H1 (cell line): ENCODE measurements at regions not wholly inside any gene's neighbourhood (a gene's known extent, or its start where the extent isn't known, plus 50 kb on each side); places are given as distances from the start of the nearest gene placed in this dataset.
"Not testable (repeated sequence)": the region's sequence is repeated elsewhere in the genome, so short reads cannot be mapped to it uniquely, and the experiment has no call there.

Experiments used
- CTCF ChIA-PET: fragments of 300-600 bp; sonication (Branson Sonifier 250); formaldehyde crosslinking; loops from one replicate; lab custom pipeline; 2021; ENCODE audit not compliant: partially characterized antibody; lab: Charles Lee
- POLR2A ChIA-PET: fragments of 300-600 bp; sonication (Branson Sonifier 250); formaldehyde crosslinking; loops from one replicate; lab custom pipeline; 2021; ENCODE audit warnings: inconsistent platforms; ENCODE audit not compliant: partially characterized antibody; lab: Charles Lee
- DNase-seq, 2 experiments: peaks; one replicate each; pipeline versions ENCODE4 v3.0.0 to v3.0.0-alpha.2; 2010 to 2022; ENCODE audit warnings: low spot score in 2 of 2, low read depth in 1 of 2, mixed read lengths in 1 of 2
- FAIRE-seq: peaks from 2 replicates; lab custom pipeline; 2011; peaks lifted over from hg19 to GRCh38; lab: Jason Lieb, UNC
- H2AFZ ChIP-seq: 2 replicates; pipeline ENCODE4 v1.8.1; 2012; ENCODE audit warnings: low read length, inconsistent platforms
- H2AK5ac ChIP-seq: 2 replicates; pipeline ENCODE4 v1.6.1; 2013; ENCODE audit warnings: low read depth, low read length
- H2BK120ac ChIP-seq: replicated peaks from 2 replicates; pipeline ENCODE3; 2013; ENCODE audit warnings: low read depth, low read length, inconsistent platforms
- H2BK12ac ChIP-seq: 2 replicates; pipeline ENCODE4 v1.6.1; 2013; ENCODE audit warnings: low read depth, low read length
- H2BK15ac ChIP-seq: 2 replicates; pipeline ENCODE4 v1.6.1; 2013; ENCODE audit warnings: low read length
- H2BK20ac ChIP-seq: 2 replicates; pipeline ENCODE4 v1.6.1; 2013; ENCODE audit warnings: low read length
- H2BK5ac ChIP-seq: 2 replicates; pipeline ENCODE4 v1.6.1; 2013; ENCODE audit warnings: low read depth, low read length
- H3K14ac ChIP-seq: 2 replicates; pipeline ENCODE4 v1.6.1; 2013; ENCODE audit warnings: inconsistent platforms; ENCODE audit not compliant: insufficient read length
- H3K18ac ChIP-seq: 2 replicates; pipeline ENCODE4 v1.6.1; 2013; ENCODE audit warnings: low read length; ENCODE audit errors: extremely low read depth
- H3K23ac ChIP-seq: 2 replicates; pipeline ENCODE4 v1.6.1; 2013; ENCODE audit warnings: inconsistent platforms; ENCODE audit not compliant: insufficient read length
- H3K23me2 ChIP-seq: 2 replicates; pipeline ENCODE4 v1.6.1; 2013; ENCODE audit warnings: low read depth, low read length
- H3K27ac ChIP-seq: 2 replicates; pipeline ENCODE4 v1.6.1; 2011; ENCODE audit warnings: low read depth, low read length, inconsistent platforms
- H3K27me3 ChIP-seq, 4 experiments: replicated peaks in 1 of 4; 1 replicate in 1 of 4; 2 replicates in 3 of 4; pipeline versions ENCODE4 v1.6.1 to v1.8.1; 2011 to 2013; ENCODE audit warnings: low read length in 3 of 4, mild to moderate bottlenecking in 3 of 4, inconsistent platforms in 2 of 4, mixed read lengths in 2 of 4, moderate library complexity in 1 of 4; ENCODE audit not compliant: control insufficient read depth in 3 of 4, insufficient read depth in 3 of 4; ENCODE audit errors: extremely low read depth in 1 of 4
- H3K36me3 ChIP-seq, 4 experiments: 2 replicates each; pipeline versions ENCODE4 v1.6.1 to v1.8.1; 2011 to 2013; ENCODE audit warnings: mild to moderate bottlenecking in 4 of 4, low read length in 3 of 4, moderate library complexity in 2 of 4, control low read depth in 1 of 4, inconsistent platforms in 1 of 4; ENCODE audit not compliant: insufficient read depth in 4 of 4, control insufficient read depth in 2 of 4
- H3K4ac ChIP-seq: replicated peaks from 2 replicates; pipeline ENCODE3; 2013; ENCODE audit warnings: low read length, low read depth, mixed read lengths, inconsistent platforms; ENCODE audit not compliant: insufficient read length
- H3K4me1 ChIP-seq, 4 experiments: replicated peaks in 1 of 4; 1 replicate in 1 of 4; 2 replicates in 3 of 4; pipeline versions ENCODE4 v1.6.1 to v1.8.1; 2011 to 2013; ENCODE audit warnings: low read length in 3 of 4, inconsistent platforms in 2 of 4, mixed read lengths in 1 of 4; ENCODE audit not compliant: insufficient read depth in 4 of 4, control insufficient read depth in 3 of 4
- H3K4me2 ChIP-seq, 2 experiments: 2 replicates each; pipeline versions ENCODE4 v1.6.1 to v1.8.1; 2011 to 2013; ENCODE audit warnings: low read depth in 2 of 2, low read length in 2 of 2, control low read depth in 1 of 2, inconsistent platforms in 1 of 2, mild to moderate bottlenecking in 1 of 2; ENCODE audit not compliant: insufficient read depth in 1 of 2
- H3K4me3 ChIP-seq, 4 experiments: fragments of 200-600, 300-600 bp in 1 of 4; sonication (generic), shearing (Covaris generic), sonication (Bioruptor Twin) in 1 of 4; 2 replicates each; pipeline versions ENCODE4 v1.5.1 to v1.8.1; 2011 to 2016; ENCODE audit warnings: low read length in 4 of 4, low read depth in 3 of 4, control low read depth in 2 of 4, inconsistent platforms in 2 of 4, mild to moderate bottlenecking in 2 of 4, mixed read lengths in 1 of 4, moderate library complexity in 1 of 4; ENCODE audit not compliant: insufficient read depth in 2 of 4; ENCODE audit errors: extremely low read depth in 1 of 4
- H3K56ac ChIP-seq: replicated peaks from 2 replicates; pipeline ENCODE3; 2013; ENCODE audit warnings: low read depth, mild to moderate bottlenecking, mixed read lengths, low read length, inconsistent platforms; ENCODE audit not compliant: insufficient read length
- H3K79me1 ChIP-seq: 2 replicates; pipeline ENCODE4 v1.6.1; 2013; ENCODE audit warnings: low read depth, low read length, control low read depth
- H3K79me2 ChIP-seq, 2 experiments: 2 replicates each; pipeline versions ENCODE4 v1.6.1 to v1.8.1; 2012 to 2013; ENCODE audit warnings: low read length in 2 of 2, mild to moderate bottlenecking in 2 of 2, inconsistent platforms in 1 of 2; ENCODE audit not compliant: insufficient read depth in 2 of 2, control insufficient read depth in 1 of 2
- H3K9ac ChIP-seq, 4 experiments: replicated peaks in 1 of 4; 1 replicate in 1 of 4; 2 replicates in 3 of 4; pipeline versions ENCODE4 v1.6.1 to v1.8.1; 2011 to 2013; ENCODE audit warnings: low read depth in 3 of 4, low read length in 3 of 4, control low read depth in 2 of 4, mild to moderate bottlenecking in 2 of 4, moderate library complexity in 2 of 4, inconsistent platforms in 1 of 4; ENCODE audit errors: extremely low read depth in 1 of 4
- H3K9me3 ChIP-seq, 2 experiments: 2 replicates each; pipeline versions ENCODE4 v1.6.1 to v1.8.1; 2012 to 2013; ENCODE audit warnings: mild to moderate bottlenecking in 2 of 2, moderate library complexity in 2 of 2, control low read depth in 1 of 2, inconsistent platforms in 1 of 2, low read depth in 1 of 2, low read length in 1 of 2, mixed read lengths in 1 of 2; ENCODE audit not compliant: insufficient read depth in 2 of 2
- H4K20me1 ChIP-seq, 2 experiments: replicated peaks in 1 of 2; 2 replicates each; pipeline versions ENCODE3 to v1.8.1; 2011 to 2013; ENCODE audit warnings: inconsistent platforms in 2 of 2, low read length in 2 of 2, mild to moderate bottlenecking in 1 of 2; ENCODE audit not compliant: insufficient read depth in 2 of 2, control insufficient read depth in 1 of 2
- H4K5ac ChIP-seq: 2 replicates; pipeline ENCODE4 v1.6.1; 2013; ENCODE audit warnings: low read length, low read depth, mixed read lengths, inconsistent platforms; ENCODE audit not compliant: insufficient read length
- H4K8ac ChIP-seq: 2 replicates; pipeline ENCODE4 v1.8.0; 2013; ENCODE audit warnings: mild to moderate bottlenecking, moderate library complexity, low read length, inconsistent platforms; ENCODE audit not compliant: insufficient read depth; ENCODE audit errors: extremely low read depth
- H4K91ac ChIP-seq: replicated peaks from 2 replicates; pipeline ENCODE3; 2013; ENCODE audit warnings: low read length, mixed read lengths, inconsistent platforms; ENCODE audit not compliant: insufficient read length
- KDM4A ChIP-seq: IDR thresholded peaks from one replicate; pipeline ENCODE4 v1.7.1; 2012; ENCODE audit warnings: low read depth, mild to moderate bottlenecking, moderate library complexity, low read length, inconsistent platforms; ENCODE audit not compliant: severe bottlenecking
- RAD21 ChIP-seq, 2 experiments: IDR thresholded peaks in 1 of 2; conservative IDR thresholded peaks in 1 of 2; 2 replicates each; pipeline ENCODE4 v1.6.1; 2011; ENCODE audit warnings: low read depth in 2 of 2, low read length in 2 of 2, improper control_type of control experiment in 1 of 2, inconsistent platforms in 1 of 2, mild to moderate bottlenecking in 1 of 2, moderate library complexity in 1 of 2
- WGBS, 2 experiments: shearing (Covaris generic) in 1 of 2; methylation state at CpG; one replicate each; pipeline versions ENCODE4 v1.1.6 to v1.1.7; 2013 to 2015; ENCODE audit warnings: low lambda C conversion rate in 2 of 2, mixed read lengths in 2 of 2, inconsistent platforms in 1 of 2, low coverage in 1 of 2, missing lambda C conversion rate in 1 of 2; ENCODE audit not compliant: insufficient replicate concordance in 2 of 2, insufficient coverage in 1 of 2, insufficient read length in 1 of 2; ENCODE audit errors: extremely low coverage in 1 of 2, missing lambda C conversion rate in 1 of 2; 5-methylcytosine and 5-hydroxymethylcytosine counted together

DNA sequence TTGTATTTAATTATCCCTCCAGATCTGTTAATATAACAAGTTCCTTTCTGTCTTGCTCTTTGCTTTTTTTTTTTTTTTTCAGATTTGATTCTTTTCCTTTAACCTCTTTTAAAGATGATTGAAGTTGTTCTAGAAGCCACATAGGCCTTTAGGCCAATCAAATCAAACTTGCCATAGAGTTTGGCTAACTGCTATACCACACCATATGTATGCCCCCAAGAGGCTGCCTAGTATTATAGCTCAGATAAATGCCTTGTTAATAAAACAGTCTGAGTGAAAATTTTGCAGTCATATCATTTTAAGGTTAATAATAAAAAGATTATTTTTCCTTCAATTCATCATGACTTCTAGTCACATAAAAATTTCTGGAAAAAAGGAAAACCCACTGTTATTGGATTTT is 696.0 kb upstream of the CHRM3 start:
- H4K5ac ChIP-seq: no peak overlapping the region
- H3K14ac ChIP-seq: no peak overlapping the region
- H3K79me1 ChIP-seq: no peaks in the 10 kb centered on the region
- no peaks in the 10 kb centered on the region for H3K27me3 ChIP-seq
- FAIRE-seq (no peak), DNase-seq (no peak)
- CTCF ChIA-PET: interaction anchor here (0.6 to 1.0 kb wide), 3 partner anchors 438 to 887 kb away, joined by 3 read pairs; no protein-coding TSS in a partner anchor
- H3K23me2 ChIP-seq: 0 out of 2 replicates have a peak, but pooled peaks cover 1% of the 10 kb centered on the region
- no peak overlapping the region for H2AFZ ChIP-seq
- H2BK120ac ChIP-seq: no peak overlapping the region
- POLR2A ChIA-PET: no interaction called here
- no peaks in the 10 kb centered on the region for H3K9me3 ChIP-seq
- H3K27ac ChIP-seq: no peak overlapping the region
- no peak overlapping the region for H3K4me3 ChIP-seq
- H3K9ac ChIP-seq: no peak overlapping the region
- H2BK15ac ChIP-seq: no peak overlapping the region
- H3K4ac ChIP-seq: no peak overlapping the region
- H3K56ac ChIP-seq: no peak overlapping the region
- no peak overlapping the region for H2AK5ac ChIP-seq
- H2BK12ac ChIP-seq: no peak overlapping the region
- H2BK20ac ChIP-seq: no peak overlapping the region
- H3K4me1 ChIP-seq: no peaks in the 10 kb centered on the region
- no peak overlapping the region for H2BK5ac ChIP-seq
- H3K79me2 ChIP-seq: no peaks in the 10 kb centered on the region
- TF ChIP-seq KDM4A (no peak), RAD21 (IDR thresholded peaks at IDR 0.05 in 1 of 2, conservative IDR thresholded peaks at IDR 0.05 in 1 of 2; ENCODE audit: low read depth in 2 of 2, low read length in 2 of 2) (peak; percentile 41 to 52)
- H3K23ac ChIP-seq: no peak overlapping the region
- no peak overlapping the region for H3K4me2 ChIP-seq
- no peak overlapping the region for H4K8ac ChIP-seq
- no peak overlapping the region for H3K18ac ChIP-seq
- H4K20me1 ChIP-seq: no peaks in the 10 kb centered on the region
- no peaks in the 10 kb centered on the region for H3K36me3 ChIP-seq
- H4K91ac ChIP-seq: no peak overlapping the region

DNA sequence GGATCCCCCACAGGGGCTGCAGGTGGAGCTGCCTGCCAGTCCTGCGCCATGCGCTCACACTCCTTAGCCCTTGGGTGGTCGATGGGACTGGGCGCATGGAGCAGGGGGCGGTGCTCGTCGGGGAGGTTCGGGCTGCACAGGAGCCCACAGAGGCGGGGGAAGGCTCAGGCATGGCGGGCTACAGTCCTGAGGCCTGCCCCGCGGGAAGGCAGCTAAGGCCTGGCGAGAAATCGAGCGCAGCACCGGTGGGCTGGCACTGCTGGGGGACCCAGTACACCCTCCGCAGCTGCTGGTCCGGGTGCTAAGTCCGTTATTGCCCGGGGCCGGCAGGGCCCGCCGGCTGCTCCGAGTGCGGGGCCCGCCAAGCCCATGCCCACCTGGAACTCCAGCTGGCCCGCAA is 701.8 kb upstream of the CHRM3 start:
- H3K23me2 ChIP-seq, H3K14ac ChIP-seq, H3K18ac ChIP-seq, DNase-seq, H2BK20ac ChIP-seq, H4K8ac ChIP-seq, H3K27ac ChIP-seq, H3K4me1 ChIP-seq, H2BK15ac ChIP-seq, H2AFZ ChIP-seq, H3K27me3 ChIP-seq, H3K23ac ChIP-seq, H3K56ac ChIP-seq, H4K5ac ChIP-seq, FAIRE-seq, H3K79me2 ChIP-seq, POLR2A ChIA-PET, H3K4ac ChIP-seq, H2BK12ac ChIP-seq, H4K91ac ChIP-seq, H2BK120ac ChIP-seq, H3K4me2 ChIP-seq, H3K9ac ChIP-seq, H2BK5ac ChIP-seq, H3K4me3 ChIP-seq, H4K20me1 ChIP-seq, H3K9me3 ChIP-seq, H3K36me3 ChIP-seq, H3K79me1 ChIP-seq, H2AK5ac ChIP-seq: not testable (repeated sequence)
- WGBS, 2 experiments: 98% methylated on average over 12 of the region's 27 CpGs; no CpG with 5 or more reads in 1 of the 2 experiments
- CTCF ChIA-PET: interaction anchor here (0.7 to 2.5 kb wide), 2 partner anchors 13 to 26 kb away, joined by 3 to 5 read pairs; no protein-coding TSS in a partner anchor
